Activated naive CD4-positive, alpha-beta T cell treated with anti-CD3 and anti-CD28 coated beads, Interleukin-2, amount 50 U/mL, for 72 hours (primary cell): ENCODE measurements at regions not wholly inside any gene's neighbourhood (a gene's known extent, or its start where the extent isn't known, plus 50 kb on each side); places are given as distances from the start of the nearest gene placed in this dataset.

Experiments used
- ATAC-seq, 2 donors: fragments of 150-1000 bp; cut with Tn5 transposase; 2 replicates each; pipeline ENCODE4 v1.10.0; 2021; ENCODE audit warnings: mild to moderate bottlenecking in 2 of 2, moderate library complexity in 2 of 2
- DNase-seq, 2 donors: peaks; one replicate each; pipeline ENCODE4 v3.0.0; 2021 to 2022; ENCODE audit warnings: low spot score in 2 of 2
- H3K27ac Mint-ChIP-seq, 2 donors: one replicate each; pipeline ENCODE4 v1.8.0; 2022; ENCODE audit warnings: mild to moderate bottlenecking in 2 of 2, mixed read lengths in 2 of 2
- H3K36me3 Mint-ChIP-seq, 2 donors: one replicate each; pipeline ENCODE4 v1.8.0; 2022; ENCODE audit warnings: mixed read lengths in 2 of 2
- H3K9me3 Mint-ChIP-seq, 2 donors: one replicate each; pipeline ENCODE4 v1.8.0; 2022; ENCODE audit warnings: mixed read lengths in 2 of 2

- no peak overlapping the region for H3K27ac Mint-ChIP-seq
- no peak for DNase-seq
- H3K9me3 Mint-ChIP-seq = no peaks in the 10 kb centered on the region
- no peaks in the 10 kb centered on the region for H3K36me3 Mint-ChIP-seq
- ATAC-seq = no peak
Measured at GRCh38 chr1:93734999-93735398, 53.4 kb upstream of the BCAR3 start.

GRCh38 chr1:93733340-93733739 is 51.7 kb upstream of the BCAR3 start:
- Mint-ChIP-seq H3K36me3 (no peaks in the 10 kb centered on the region), H3K9me3 (no peaks in the 10 kb centered on the region), H3K27ac (no peak overlapping the region)
- ATAC-seq (no peak), DNase-seq (no peak)

- no peak overlapping the region for H3K27ac Mint-ChIP-seq
- H3K9me3 Mint-ChIP-seq = no peaks in the 10 kb centered on the region
- DNase-seq (no peak), ATAC-seq (no peak)
- H3K36me3 Mint-ChIP-seq = no peaks in the 10 kb centered on the region
Measured at GRCh38 chr1:93732514-93732913, 50.9 kb upstream of the BCAR3 start.
